ENCODE measurements at regions not wholly inside any gene's neighbourhood (a gene's known extent, or its start where the extent isn't known, plus 50 kb on each side); places are given as distances from the start of the nearest gene placed in this dataset.

GRCh38 chr20:9923648-9924047 lies 84.8 kb upstream of the PAK5 start:
- no peak overlapping the region for H2AFZ ChIP-seq (ENCODE audit: low read depth, low read length)
- no peaks in the 10 kb centered on the region for H3K27me3 ChIP-seq (ENCODE audit: insufficient read depth, low read length)
- H3K36me3 Mint-ChIP-seq (ENCODE audit: low read depth, unreplicated experiment): no peaks in the 10 kb centered on the region
- TF ChIP-seq CTCF (IDR thresholded peaks at IDR 0.05; ENCODE audit: insufficient read depth, low read depth, low read length): no peak
- TF ChIP-seq EZH2 (IDR thresholded peaks at IDR 0.05; ENCODE audit: insufficient read depth, low read length): no peak
- no peaks in the 10 kb centered on the region for H3K4me1 ChIP-seq (ENCODE audit: insufficient read depth, low read length)
- no peak overlapping the region for H3K27ac ChIP-seq (ENCODE audit: low read depth, low read length)
- H3K36me3 ChIP-seq (ENCODE audit: insufficient read depth, low read length): no peaks in the 10 kb centered on the region
- H3K27me3 Mint-ChIP-seq (ENCODE audit: low read depth, unreplicated experiment): no peaks in the 10 kb centered on the region
- H3K27ac Mint-ChIP-seq (ENCODE audit: unreplicated experiment): no peak overlapping the region
- no peak overlapping the region for H3K9ac ChIP-seq (ENCODE audit: low read length)
- FAIRE-seq (no peak), DNase-seq (ENCODE audit: low read depth) (no peak)
- H3K79me2 ChIP-seq (ENCODE audit: insufficient read depth, low read length): no peaks in the 10 kb centered on the region
- H3K4me3 ChIP-seq (ENCODE audit: insufficient read depth, low read depth, low read length): no peak overlapping the region
- no peak overlapping the region for H3K4me2 ChIP-seq (ENCODE audit: low read length)
- H3K4me1 Mint-ChIP-seq (ENCODE audit: low read depth, unreplicated experiment): peaks cover 3% of the 10 kb centered on the region
- no peaks in the 10 kb centered on the region for H3K9me3 ChIP-seq (ENCODE audit: insufficient read depth, low read depth, low read length)
- H4K20me1 ChIP-seq (ENCODE audit: insufficient read depth, low read length): no peaks in the 10 kb centered on the region
- H3K4me3 Mint-ChIP-seq (ENCODE audit: unreplicated experiment): no peak overlapping the region
- H3K9me3 Mint-ChIP-seq (ENCODE audit: unreplicated experiment): no peaks in the 10 kb centered on the region

DNA sequence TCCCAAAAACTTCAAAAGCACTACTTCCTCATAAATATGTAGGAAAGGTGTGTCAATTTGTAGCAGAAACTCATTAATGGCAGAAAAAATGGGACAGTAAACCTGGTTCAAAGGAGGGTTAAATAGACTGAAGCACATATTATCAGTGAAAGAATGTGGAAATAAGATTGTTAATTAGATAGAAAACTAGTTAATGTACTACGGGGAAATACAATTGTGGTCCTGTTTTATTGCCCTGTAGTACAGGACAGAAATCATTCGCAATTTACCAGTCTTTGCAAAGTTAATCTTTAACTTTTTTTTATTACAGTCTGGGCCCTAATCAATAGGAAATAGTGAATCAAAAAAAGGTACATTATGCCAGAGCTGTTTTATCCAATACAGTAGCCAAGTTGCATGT lies 82.0 kb upstream of the PAK5 start:
- Mint-ChIP-seq H3K27me3 (ENCODE audit: low read depth, unreplicated experiment) (no peaks in the 10 kb centered on the region), H3K9me3 (ENCODE audit: unreplicated experiment) (no peaks in the 10 kb centered on the region)

More for the DNA sequence above, 82.0 kb upstream of the PAK5 start:
- H3K4me2 ChIP-seq (ENCODE audit: low read length): no peak overlapping the region
- FAIRE-seq (no peak), DNase-seq (ENCODE audit: low read depth) (no peak)
- H3K27me3 ChIP-seq (ENCODE audit: insufficient read depth, low read length): no peaks in the 10 kb centered on the region
- H3K9ac ChIP-seq (ENCODE audit: low read length): no peak overlapping the region
- no peak overlapping the region for H3K4me3 ChIP-seq (ENCODE audit: insufficient read depth, low read depth, low read length)
- no peaks in the 10 kb centered on the region for H3K79me2 ChIP-seq (ENCODE audit: insufficient read depth, low read length)
- no peak overlapping the region for H3K27ac ChIP-seq (ENCODE audit: low read depth, low read length)
- no peaks in the 10 kb centered on the region for H3K4me1 ChIP-seq (ENCODE audit: insufficient read depth, low read length)
- TF ChIP-seq CTCF (IDR thresholded peaks at IDR 0.05; ENCODE audit: insufficient read depth, low read depth, low read length): no peak
- no peaks in the 10 kb centered on the region for H3K9me3 ChIP-seq (ENCODE audit: insufficient read depth, low read depth, low read length)
- H4K20me1 ChIP-seq (ENCODE audit: insufficient read depth, low read length): no peaks in the 10 kb centered on the region
- no peak overlapping the region for H2AFZ ChIP-seq (ENCODE audit: low read depth, low read length)
- peaks cover 3% of the 10 kb centered on the region for H3K4me1 Mint-ChIP-seq (ENCODE audit: low read depth, unreplicated experiment)
- no peak overlapping the region for H3K4me3 Mint-ChIP-seq (ENCODE audit: unreplicated experiment)
- no peak overlapping the region for H3K27ac Mint-ChIP-seq (ENCODE audit: unreplicated experiment)
- no peaks in the 10 kb centered on the region for H3K36me3 ChIP-seq (ENCODE audit: insufficient read depth, low read length)
- no peaks in the 10 kb centered on the region for H3K36me3 Mint-ChIP-seq (ENCODE audit: low read depth, unreplicated experiment)

Measured in astrocyte (in vitro differentiated cells and primary cell).